Endothelial cell of umbilical vein (primary cell): ENCODE measurements at regions not wholly inside any gene's neighbourhood (a gene's known extent, or its start where the extent isn't known, plus 50 kb on each side); places are given as distances from the start of the nearest gene placed in this dataset.

Experiments used
- BruUV-seq: library from RNA; stranded (reverse); fragments of 400-500 nt; replicated peaks from 2 replicates; lab custom pipeline; 2021; lab: Mats Ljungman, UMichigan
- CTCF ChIA-PET: fragments of 300-600, 350-600 bp; sonication (Branson Sonifier 250); formaldehyde crosslinking; loops from one replicate; lab custom pipeline; 2021; ENCODE audit warnings: antibody characterized with exemption, inconsistent platforms; lab: Charles Lee
- POLR2A ChIA-PET: fragments of 300-600, 350-600 bp; sonication (Branson Sonifier 250); formaldehyde crosslinking; loops from one replicate; lab custom pipeline; 2021; ENCODE audit warnings: antibody characterized with exemption, inconsistent platforms; lab: Charles Lee
- DNase-seq: peaks from one replicate; pipeline ENCODE4 v3.0.0-alpha.2; 2011; ENCODE audit warnings: low read depth, low spot score
- FAIRE-seq: peaks from 2 replicates; lab custom pipeline; 2011; peaks lifted over from hg19 to GRCh38; lab: Jason Lieb, UNC
- H2AFZ ChIP-seq: 2 replicates; pipeline ENCODE4 v1.6.0; 2012; ENCODE audit warnings: low read depth, low read length, control low read depth, inconsistent platforms
- H3K27ac ChIP-seq: 2 replicates; pipeline ENCODE4 v1.5.1; 2011; ENCODE audit warnings: low read depth, mild to moderate bottlenecking, control low read depth, low read length, moderate library complexity; ENCODE audit not compliant: insufficient read depth
- H3K27me3 ChIP-seq, 2 experiments: 2 replicates each; pipeline versions ENCODE4 v1.6.0 to v1.6.1; 2011; ENCODE audit warnings: low read length in 2 of 2, mixed read lengths in 1 of 2; ENCODE audit not compliant: control insufficient read depth in 2 of 2, insufficient read depth in 2 of 2
- H3K36me3 ChIP-seq, 2 experiments: 2 replicates in 1 of 2; 3 replicates in 1 of 2; pipeline ENCODE4 v1.5.1; 2011; ENCODE audit warnings: low read length in 2 of 2, mild to moderate bottlenecking in 1 of 2, moderate library complexity in 1 of 2; ENCODE audit not compliant: control insufficient read depth in 2 of 2, insufficient read depth in 2 of 2; ENCODE audit errors: extremely low read depth in 1 of 2
- H3K4me1 ChIP-seq: 3 replicates; pipeline ENCODE4 v1.5.1; 2011; ENCODE audit warnings: mild to moderate bottlenecking, low read length; ENCODE audit not compliant: control insufficient read depth, insufficient read depth; ENCODE audit errors: extremely low read depth
- H3K4me2 ChIP-seq: 2 replicates; pipeline ENCODE4 v1.6.1; 2011; ENCODE audit warnings: low read length, control low read depth, mixed read lengths; ENCODE audit not compliant: insufficient read depth
- H3K4me3 ChIP-seq, 3 experiments: fragments of 200-600 bp in 1 of 3; sonication (generic), shearing (Covaris generic) in 1 of 3; replicated peaks in 1 of 3; 2 replicates each; pipeline ENCODE4 v1.5.1; 2011 to 2016; ENCODE audit warnings: control low read depth in 3 of 3, low read length in 3 of 3, mild to moderate bottlenecking in 2 of 3, inconsistent platforms in 1 of 3, low read depth in 1 of 3, moderate library complexity in 1 of 3; ENCODE audit not compliant: insufficient read depth in 1 of 3
- H3K79me2 ChIP-seq: 2 replicates; pipeline ENCODE4 v1.6.0; 2012; ENCODE audit warnings: low read length, inconsistent platforms; ENCODE audit not compliant: control insufficient read depth, insufficient read depth
- H3K9ac ChIP-seq: replicated peaks from 2 replicates; pipeline ENCODE3; 2011; ENCODE audit warnings: low read length, control low read depth; ENCODE audit not compliant: insufficient read depth; ENCODE audit errors: extremely low read depth
- H3K9me1 ChIP-seq: replicated peaks from 3 replicates; pipeline ENCODE4 v1.6.0; 2011; ENCODE audit warnings: mild to moderate bottlenecking, low read length; ENCODE audit not compliant: control insufficient read depth, insufficient read depth; ENCODE audit errors: extremely low read depth
- H3K9me3 ChIP-seq: replicated peaks from 2 replicates; pipeline ENCODE4 v1.5.1; 2012; ENCODE audit warnings: low read length, inconsistent platforms; ENCODE audit not compliant: control insufficient read depth, insufficient read depth
- H4K20me1 ChIP-seq: replicated peaks from 2 replicates; pipeline ENCODE3; 2011; ENCODE audit warnings: mild to moderate bottlenecking, low read length; ENCODE audit not compliant: control insufficient read depth, insufficient read depth; ENCODE audit errors: extremely low read depth
- EZH2 ChIP-seq: IDR thresholded peaks from 2 replicates; pipeline ENCODE4 v1.6.1; 2012; ENCODE audit warnings: borderline replicate concordance, low read depth, mild to moderate bottlenecking, moderate library complexity, low read length, inconsistent platforms; ENCODE audit not compliant: severe bottlenecking
- FOS ChIP-seq: IDR thresholded peaks from 2 replicates; pipeline ENCODE4 v1.6.1; 2011; ENCODE audit warnings: mild to moderate bottlenecking, low read length, moderate library complexity, borderline replicate concordance; ENCODE audit not compliant: insufficient read depth
- GATA2 ChIP-seq: IDR thresholded peaks from 2 replicates; pipeline ENCODE4 v1.7.0; 2011; ENCODE audit warnings: low read depth, mild to moderate bottlenecking, moderate library complexity, mixed read lengths, low read length; ENCODE audit not compliant: insufficient read length, insufficient read depth
- JUN ChIP-seq: IDR thresholded peaks from 2 replicates; pipeline ENCODE4 v1.6.1; 2011; ENCODE audit warnings: borderline replicate concordance, low read depth; ENCODE audit not compliant: insufficient read length, insufficient read depth
- MYC ChIP-seq: IDR thresholded peaks from one replicate; pipeline ENCODE4 v1.6.1; 2011; ENCODE audit warnings: mild to moderate bottlenecking, low read depth, low read length
- POLR2A ChIP-seq: IDR thresholded peaks from 2 replicates; pipeline ENCODE4 v1.6.1; 2012; ENCODE audit warnings: low read depth, mild to moderate bottlenecking, control low read depth, low read length
- POLR2AphosphoS5 ChIP-seq: IDR thresholded peaks from 2 replicates; pipeline ENCODE4 v1.6.1; 2012; ENCODE audit warnings: low read depth, mild to moderate bottlenecking, control low read depth, low read length, moderate library complexity; ENCODE audit not compliant: insufficient read depth
- dilution Hi-C: fragments of 300-500 bp; cut with MboI; formaldehyde crosslinking; loops from one replicate; pipeline ENCODE4 v1.15.0; 2019; ENCODE audit warnings: low sequenced_read_pairs; ENCODE audit not compliant: extremely low pct_ligation_motif_present
- intact Hi-C: fragments of 100-400 bp; cut with micrococcal nuclease; formaldehyde crosslinking; loops from one replicate; pipeline ENCODE4 v1.10.0; 2022
- TF ChIP-seq, protein P1 (sequence below), 2 donors: IDR thresholded peaks; 1 replicate in 1 of 2; 2 replicates in 1 of 2; pipeline ENCODE4 v1.5.1; 2011; ENCODE audit warnings: low read length in 2 of 2, mild to moderate bottlenecking in 2 of 2, moderate library complexity in 2 of 2, control low read depth in 1 of 2, inconsistent platforms in 1 of 2, low read depth in 1 of 2; ENCODE audit not compliant: insufficient read depth in 1 of 2; ENCODE audit errors: extremely low read depth in 1 of 2
- TF ChIP-seq, protein P2 (sequence below): IDR thresholded peaks from 2 replicates; pipeline ENCODE4 v1.6.1; 2011; ENCODE audit not compliant: insufficient read depth, insufficient read length

DNA sequence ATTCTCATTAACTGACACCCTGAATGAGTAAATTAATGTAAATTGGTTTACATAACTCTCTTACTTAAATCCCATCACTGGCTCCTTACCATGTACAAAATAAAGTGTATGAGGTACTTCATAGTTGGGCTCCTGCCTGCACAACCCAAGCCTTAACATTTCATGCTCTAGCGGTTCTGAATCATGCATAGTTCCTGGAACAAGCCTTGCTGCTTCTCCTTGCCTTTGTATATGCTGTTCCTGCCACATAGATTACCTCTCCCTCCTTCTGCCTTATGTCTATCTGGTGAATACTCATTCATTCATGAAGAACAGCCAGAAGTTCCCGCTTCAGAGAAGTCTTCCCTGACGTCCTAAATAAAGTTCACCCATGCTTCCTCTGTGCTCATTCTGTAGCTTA lies 594.7 kb downstream of the SMARCA1 start:
- Histone ChIP-seq H3K9me3 (no peaks in the 10 kb centered on the region), H3K9ac (no peak overlapping the region), H3K4me3 (no peak overlapping the region), H3K27ac (no peak overlapping the region), H3K4me2 (no peak overlapping the region), H4K20me1 (no peaks in the 10 kb centered on the region), H2AFZ (no peak overlapping the region), H3K9me1 (no peaks in the 10 kb centered on the region), H3K27me3 (no peaks in the 10 kb centered on the region), H3K4me1 (no peaks in the 10 kb centered on the region), H3K79me2 (no peaks in the 10 kb centered on the region), H3K36me3 (no peaks in the 10 kb centered on the region)
- BruUV-seq = no TSS peak
- DNase-seq (no peak), FAIRE-seq (no peak)
- ChIA-PET POLR2A (no interaction called here), CTCF (no interaction called here)
- intact Hi-C loops = no loop called here
- TF ChIP-seq POLR2AphosphoS5 (no peak), GATA2 (no peak), FOS (no peak), JUN (no peak), POLR2A (no peak), MYC (no peak), EZH2 (no peak)
- TF ChIP-seq, protein P1, sequence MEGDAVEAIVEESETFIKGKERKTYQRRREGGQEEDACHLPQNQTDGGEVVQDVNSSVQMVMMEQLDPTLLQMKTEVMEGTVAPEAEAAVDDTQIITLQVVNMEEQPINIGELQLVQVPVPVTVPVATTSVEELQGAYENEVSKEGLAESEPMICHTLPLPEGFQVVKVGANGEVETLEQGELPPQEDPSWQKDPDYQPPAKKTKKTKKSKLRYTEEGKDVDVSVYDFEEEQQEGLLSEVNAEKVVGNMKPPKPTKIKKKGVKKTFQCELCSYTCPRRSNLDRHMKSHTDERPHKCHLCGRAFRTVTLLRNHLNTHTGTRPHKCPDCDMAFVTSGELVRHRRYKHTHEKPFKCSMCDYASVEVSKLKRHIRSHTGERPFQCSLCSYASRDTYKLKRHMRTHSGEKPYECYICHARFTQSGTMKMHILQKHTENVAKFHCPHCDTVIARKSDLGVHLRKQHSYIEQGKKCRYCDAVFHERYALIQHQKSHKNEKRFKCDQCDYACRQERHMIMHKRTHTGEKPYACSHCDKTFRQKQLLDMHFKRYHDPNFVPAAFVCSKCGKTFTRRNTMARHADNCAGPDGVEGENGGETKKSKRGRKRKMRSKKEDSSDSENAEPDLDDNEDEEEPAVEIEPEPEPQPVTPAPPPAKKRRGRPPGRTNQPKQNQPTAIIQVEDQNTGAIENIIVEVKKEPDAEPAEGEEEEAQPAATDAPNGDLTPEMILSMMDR (IDR thresholded peaks at IDR 0.05; ENCODE audit: extremely low read depth in 1 of 2, insufficient read depth in 1 of 2, low read depth in 1 of 2, low read length in 2 of 2) = no peak
- TF ChIP-seq, protein P2, sequence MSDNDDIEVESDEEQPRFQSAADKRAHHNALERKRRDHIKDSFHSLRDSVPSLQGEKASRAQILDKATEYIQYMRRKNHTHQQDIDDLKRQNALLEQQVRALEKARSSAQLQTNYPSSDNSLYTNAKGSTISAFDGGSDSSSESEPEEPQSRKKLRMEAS = no peak
- dilution Hi-C loops = no loop called here
